ENCODE measurements at regions not wholly inside any gene's neighbourhood (a gene's known extent, or its start where the extent isn't known, plus 50 kb on each side); places are given as distances from the start of the nearest gene placed in this dataset.

DNA sequence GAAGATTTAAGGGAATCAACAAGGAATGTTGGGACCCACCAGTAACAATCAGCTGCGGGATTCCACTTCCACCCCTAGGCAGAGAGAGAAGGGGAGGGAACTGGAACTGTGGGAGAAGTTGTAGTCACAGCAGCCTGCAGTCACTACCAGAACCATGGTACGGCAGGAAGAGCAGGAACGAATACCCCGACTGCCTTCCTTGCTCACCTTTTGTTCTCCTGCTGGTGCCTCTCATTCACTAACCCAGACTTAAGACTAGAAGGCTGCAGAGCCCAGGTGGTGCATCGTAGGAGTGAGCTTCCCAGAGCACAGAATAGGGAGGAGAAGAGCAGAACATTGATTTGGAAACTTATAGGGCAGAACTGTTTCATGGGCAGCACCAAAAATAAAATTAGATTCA is 154.2 kb downstream of the DYRK2 start:
- Histone ChIP-seq H2AFZ (ENCODE audit: low read depth, low read length, severe bottlenecking) (no peak overlapping the region), H3K36me3 (ENCODE audit: low read length) (no peaks in the 10 kb centered on the region), H3K27me3 (ENCODE audit: low read length) (no peaks in the 10 kb centered on the region), H3K9ac (ENCODE audit: low read length) (no peak overlapping the region), H4K20me1 (ENCODE audit: low read depth, low read length) (no peaks in the 10 kb centered on the region), H3K9me2 (replicated peaks; ENCODE audit: insufficient read depth, low read length) (no peaks in the 10 kb centered on the region), H3K9me3 (ENCODE audit: insufficient read depth, low read length) (no peaks in the 10 kb centered on the region), H3K79me2 (ENCODE audit: insufficient read depth, low read length) (no peaks in the 10 kb centered on the region), H3K4me3 (ENCODE audit: insufficient read depth, low read length, poor library complexity, severe bottlenecking) (no peak overlapping the region), H3F3A (ENCODE audit: insufficient read depth) (no peaks in the 10 kb centered on the region), H3K27ac (ENCODE audit: low read depth, low read length) (no peak overlapping the region), H3K4me2 (ENCODE audit: low read depth, low read length, poor library complexity, severe bottlenecking) (no peak overlapping the region)
- no peak for TF ChIP-seq EZH2phosphoT487 (conservative IDR thresholded peaks at IDR 0.05; ENCODE audit: low read length)
- TF ChIP-seq, protein P1, sequence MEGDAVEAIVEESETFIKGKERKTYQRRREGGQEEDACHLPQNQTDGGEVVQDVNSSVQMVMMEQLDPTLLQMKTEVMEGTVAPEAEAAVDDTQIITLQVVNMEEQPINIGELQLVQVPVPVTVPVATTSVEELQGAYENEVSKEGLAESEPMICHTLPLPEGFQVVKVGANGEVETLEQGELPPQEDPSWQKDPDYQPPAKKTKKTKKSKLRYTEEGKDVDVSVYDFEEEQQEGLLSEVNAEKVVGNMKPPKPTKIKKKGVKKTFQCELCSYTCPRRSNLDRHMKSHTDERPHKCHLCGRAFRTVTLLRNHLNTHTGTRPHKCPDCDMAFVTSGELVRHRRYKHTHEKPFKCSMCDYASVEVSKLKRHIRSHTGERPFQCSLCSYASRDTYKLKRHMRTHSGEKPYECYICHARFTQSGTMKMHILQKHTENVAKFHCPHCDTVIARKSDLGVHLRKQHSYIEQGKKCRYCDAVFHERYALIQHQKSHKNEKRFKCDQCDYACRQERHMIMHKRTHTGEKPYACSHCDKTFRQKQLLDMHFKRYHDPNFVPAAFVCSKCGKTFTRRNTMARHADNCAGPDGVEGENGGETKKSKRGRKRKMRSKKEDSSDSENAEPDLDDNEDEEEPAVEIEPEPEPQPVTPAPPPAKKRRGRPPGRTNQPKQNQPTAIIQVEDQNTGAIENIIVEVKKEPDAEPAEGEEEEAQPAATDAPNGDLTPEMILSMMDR (IDR thresholded peaks at IDR 0.05; ENCODE audit: insufficient read depth, low read length, poor library complexity, severe bottlenecking), result no peak

DNA sequence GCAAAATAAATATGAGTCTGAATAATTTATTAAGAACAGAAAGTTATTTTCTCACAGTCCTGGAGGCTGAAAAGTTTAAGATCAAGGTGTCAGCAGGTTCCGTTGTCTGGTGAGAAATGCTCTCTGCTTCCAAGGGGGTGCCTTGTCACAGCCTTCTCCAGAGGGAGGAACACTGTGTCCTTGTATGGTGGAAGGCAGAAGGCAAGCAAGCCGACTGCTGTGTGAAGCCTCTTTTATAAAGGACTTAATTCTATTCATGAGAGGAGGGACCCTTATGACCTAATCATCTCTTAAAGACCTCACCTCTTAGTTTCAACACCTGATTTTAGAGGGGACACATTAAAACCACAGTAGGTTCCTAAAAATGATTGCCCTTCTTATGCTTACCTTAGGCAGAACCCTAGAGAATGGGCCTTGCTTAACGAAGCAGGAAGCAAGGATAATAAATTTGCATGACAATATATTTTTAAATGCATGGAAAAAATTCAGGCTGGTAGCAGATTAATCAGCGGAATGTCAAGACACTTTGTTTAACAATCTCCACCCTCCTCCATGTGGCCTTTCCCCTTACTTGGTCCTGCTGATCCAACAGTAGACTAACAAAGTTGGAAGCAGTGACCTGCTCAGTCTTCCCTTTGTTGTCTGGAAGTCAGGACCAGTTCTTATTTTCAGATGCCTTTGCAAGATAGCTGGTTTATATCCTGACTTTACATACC is 154.9 kb downstream of the DYRK2 start:
- no peaks in the 10 kb centered on the region for H3K27me3 ChIP-seq (ENCODE audit: low read length)
- no peak overlapping the region for H3K4me2 ChIP-seq (ENCODE audit: low read depth, low read length, poor library complexity, severe bottlenecking)
- H3K27ac ChIP-seq (ENCODE audit: low read depth, low read length), result no peak overlapping the region
- H3K9ac ChIP-seq (ENCODE audit: low read length), result no peak overlapping the region
- H3K4me3 ChIP-seq (ENCODE audit: insufficient read depth, low read length, poor library complexity, severe bottlenecking), result no peak overlapping the region
- H2AFZ ChIP-seq (ENCODE audit: low read depth, low read length, severe bottlenecking), result no peak overlapping the region
- H3K36me3 ChIP-seq (ENCODE audit: low read length), result no peaks in the 10 kb centered on the region
- H3K79me2 ChIP-seq (ENCODE audit: insufficient read depth, low read length), result no peaks in the 10 kb centered on the region
- no peaks in the 10 kb centered on the region for H3F3A ChIP-seq (ENCODE audit: insufficient read depth)
- TF ChIP-seq, protein P1 (IDR thresholded peaks at IDR 0.05; ENCODE audit: insufficient read depth, low read length, poor library complexity, severe bottlenecking), result no peak
- no peak for TF ChIP-seq EZH2phosphoT487 (conservative IDR thresholded peaks at IDR 0.05; ENCODE audit: low read length)
- no peaks in the 10 kb centered on the region for H4K20me1 ChIP-seq (ENCODE audit: low read depth, low read length)
- no peaks in the 10 kb centered on the region for H3K9me2 ChIP-seq (replicated peaks; ENCODE audit: insufficient read depth, low read length)
- H3K9me3 ChIP-seq (ENCODE audit: insufficient read depth, low read length), result no peaks in the 10 kb centered on the region

DNA sequence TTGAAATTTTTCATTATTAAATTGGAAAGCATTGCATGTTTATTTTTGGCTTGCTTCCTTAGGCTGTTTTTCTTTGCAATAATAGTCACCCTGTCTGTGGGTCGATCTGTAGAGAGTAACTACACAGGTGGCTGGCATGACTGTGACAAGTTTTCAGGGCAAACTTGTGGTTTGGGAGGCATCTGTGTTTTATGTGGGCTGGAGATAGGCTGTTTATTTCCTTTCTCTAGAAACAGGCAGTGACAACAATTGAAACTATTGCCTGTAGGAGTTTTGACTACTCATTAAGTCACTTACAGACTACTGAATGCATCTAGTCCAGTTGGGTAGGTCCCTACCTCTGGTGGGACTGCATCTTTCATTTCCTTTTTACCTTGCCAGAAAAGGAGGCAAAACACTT is 155.6 kb downstream of the DYRK2 start:
- Histone ChIP-seq H3K79me2 (ENCODE audit: insufficient read depth, low read length) (no peaks in the 10 kb centered on the region), H3K36me3 (ENCODE audit: low read length) (no peaks in the 10 kb centered on the region), H3K4me3 (ENCODE audit: insufficient read depth, low read length, poor library complexity, severe bottlenecking) (no peak overlapping the region), H3K27me3 (ENCODE audit: low read length) (no peaks in the 10 kb centered on the region), H3K4me2 (ENCODE audit: low read depth, low read length, poor library complexity, severe bottlenecking) (no peak overlapping the region), H3F3A (ENCODE audit: insufficient read depth) (no peaks in the 10 kb centered on the region), H4K20me1 (ENCODE audit: low read depth, low read length) (no peaks in the 10 kb centered on the region), H2AFZ (ENCODE audit: low read depth, low read length, severe bottlenecking) (no peak overlapping the region), H3K9me2 (replicated peaks; ENCODE audit: insufficient read depth, low read length) (no peaks in the 10 kb centered on the region), H3K9me3 (ENCODE audit: insufficient read depth, low read length) (no peaks in the 10 kb centered on the region), H3K9ac (ENCODE audit: low read length) (no peak overlapping the region), H3K27ac (ENCODE audit: low read depth, low read length) (no peak overlapping the region)
- TF ChIP-seq, protein P1 (IDR thresholded peaks at IDR 0.05; ENCODE audit: insufficient read depth, low read length, poor library complexity, severe bottlenecking), result no peak
- no peak for TF ChIP-seq EZH2phosphoT487 (conservative IDR thresholded peaks at IDR 0.05; ENCODE audit: low read length)

All from SU-DHL-6 (cell line).